IPS-18c (cell line): ENCODE measurements at regions not wholly inside any gene's neighbourhood (a gene's known extent, or its start where the extent isn't known, plus 50 kb on each side); places are given as distances from the start of the nearest gene placed in this dataset.

Source experiments
- H3K4me3 ChIP-seq: 2 replicates; pipeline ENCODE4 v1.7.0; 2013; ENCODE audit warnings: low read depth, mild to moderate bottlenecking, low read length, moderate library complexity; ENCODE audit not compliant: insufficient read depth
- H3K9me3 ChIP-seq: one replicate; pipeline ENCODE4 v1.6.1; 2013; ENCODE audit warnings: mild to moderate bottlenecking, low read length, moderate library complexity; ENCODE audit not compliant: control insufficient read depth, insufficient read depth

DNA sequence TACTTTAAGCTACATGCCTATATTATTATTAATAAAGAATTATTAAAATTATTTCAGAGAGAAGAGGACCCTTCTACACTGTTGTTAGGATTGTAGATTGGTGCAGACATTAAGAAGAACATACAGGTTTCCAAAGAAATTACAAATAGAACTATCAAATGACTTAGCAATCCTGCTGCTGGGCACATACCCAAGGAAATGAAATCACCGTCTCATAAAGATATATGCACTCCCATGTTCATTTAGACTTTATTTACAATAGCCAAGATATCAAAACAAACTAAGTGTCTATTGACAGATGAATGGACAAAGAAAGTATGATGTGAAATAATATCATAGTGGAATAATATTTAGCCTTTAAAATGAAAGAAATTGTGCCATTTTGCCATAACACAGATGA lies 687.7 kb upstream of the POU3F2 start:
- Histone ChIP-seq H3K9me3 (no peaks in the 10 kb centered on the region), H3K4me3 (no peak overlapping the region)

DNA sequence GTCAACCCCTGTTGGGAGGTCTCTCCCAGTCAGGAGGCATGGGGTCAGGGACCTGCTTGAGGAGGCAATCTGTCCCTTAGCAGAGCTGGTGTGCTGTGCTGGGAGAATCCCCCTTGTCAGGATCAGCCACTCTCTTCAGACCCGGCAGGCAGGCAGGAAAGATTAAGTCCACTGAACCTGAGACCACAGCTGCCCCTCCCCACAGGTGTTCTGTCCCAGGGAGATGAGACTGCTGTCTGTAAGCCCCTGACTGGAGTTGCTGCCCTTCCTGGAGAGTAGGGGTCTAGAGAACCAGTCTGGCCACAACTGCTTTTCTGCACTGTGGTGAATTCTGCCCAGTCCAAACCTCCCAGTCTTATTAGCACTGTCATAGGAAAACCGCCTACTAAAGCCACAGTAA lies 677.8 kb upstream of the POU3F2 start:
- H3K9me3 ChIP-seq: no peaks in the 10 kb centered on the region
- no peak overlapping the region for H3K4me3 ChIP-seq

DNA sequence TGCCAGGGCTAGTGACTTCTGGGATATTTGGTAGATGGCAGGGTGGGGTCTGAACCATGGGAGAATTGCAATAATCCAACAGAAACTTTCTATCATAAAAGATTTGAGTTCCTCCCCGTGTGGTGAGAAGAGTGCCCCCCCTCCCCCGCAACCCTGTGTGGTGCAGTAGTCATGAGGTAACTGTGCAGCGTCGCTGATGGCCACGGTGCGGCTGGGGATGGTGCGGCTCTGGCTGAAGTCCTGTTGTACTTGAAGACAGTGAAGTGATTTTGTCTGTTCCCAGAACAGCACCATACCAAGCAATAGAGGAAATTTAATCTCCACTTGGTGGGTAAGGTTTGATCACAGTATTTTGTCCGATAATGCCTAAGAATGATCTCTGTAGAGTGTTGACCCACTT lies 654.8 kb upstream of the POU3F2 start:
- H3K9me3 ChIP-seq: no peaks in the 10 kb centered on the region
- no peak overlapping the region for H3K4me3 ChIP-seq

DNA sequence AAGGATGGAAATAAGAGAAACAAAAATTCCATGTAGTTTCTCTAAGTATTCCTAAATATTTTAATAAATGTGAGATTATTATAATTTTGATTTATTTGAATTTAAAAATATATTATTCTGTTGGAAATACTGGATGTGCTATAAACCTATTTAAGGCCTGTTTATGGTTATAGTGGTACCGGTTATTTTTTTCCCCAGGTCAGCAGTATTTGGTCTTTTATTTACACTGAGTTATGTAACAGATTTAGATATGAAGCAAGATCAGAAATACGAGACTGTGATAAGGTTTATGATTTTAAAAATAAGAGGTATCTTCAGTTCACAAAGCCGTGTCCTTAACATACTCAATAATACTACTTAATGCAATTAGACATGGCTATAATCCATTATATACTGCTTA lies 634.3 kb upstream of the POU3F2 start:
- H3K9me3 ChIP-seq: no peaks in the 10 kb centered on the region
- no peak overlapping the region for H3K4me3 ChIP-seq

DNA sequence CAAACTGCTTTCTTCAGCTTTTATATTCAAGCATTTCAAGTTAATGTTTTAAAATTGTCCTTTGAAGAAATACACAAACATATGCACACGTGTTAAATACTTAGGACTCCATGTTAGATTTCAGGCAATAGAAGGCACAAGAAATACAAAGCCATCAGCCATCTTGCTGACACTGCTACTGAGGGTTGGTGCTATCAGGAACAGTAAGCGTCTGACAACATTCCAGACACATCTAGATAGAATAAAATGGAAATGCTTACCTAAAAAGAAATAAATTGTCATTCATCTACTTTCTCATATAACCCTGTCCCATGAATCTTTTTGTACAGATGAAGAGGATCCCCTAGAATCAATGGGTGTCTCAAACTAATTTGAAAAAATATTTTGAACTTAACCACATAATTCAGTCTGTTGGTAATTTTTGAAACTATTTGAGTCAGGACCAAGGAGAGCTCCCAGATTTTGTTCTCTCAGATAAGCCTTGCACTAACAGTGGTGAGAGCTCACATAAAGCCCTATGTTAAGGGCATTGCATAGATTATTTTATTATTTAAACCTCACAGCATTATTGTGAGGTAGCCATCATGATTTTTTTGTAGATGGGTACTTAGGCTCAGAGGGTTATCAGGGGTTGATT lies 631.1 kb upstream of the POU3F2 start:
- no peaks in the 10 kb centered on the region for H3K9me3 ChIP-seq
- no peak overlapping the region for H3K4me3 ChIP-seq

DNA sequence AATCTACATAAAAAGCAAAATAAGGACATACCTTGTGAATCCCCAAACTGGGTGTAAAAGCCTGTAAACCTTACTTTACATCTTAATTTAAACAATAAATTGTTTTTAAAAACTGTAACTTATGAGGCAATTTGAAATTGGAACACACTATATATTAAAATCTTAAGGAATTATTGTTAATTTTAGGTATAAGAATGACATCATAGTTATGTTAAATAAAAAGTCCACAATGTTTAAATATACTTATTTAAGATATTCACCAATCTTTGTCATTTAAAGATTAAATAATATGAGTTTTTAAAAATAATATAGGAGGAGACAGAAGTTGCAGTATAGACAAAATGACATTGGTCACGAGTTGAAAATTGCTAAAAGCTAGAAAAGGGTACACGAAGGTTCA lies 621.9 kb upstream of the POU3F2 start:
- H3K4me3 ChIP-seq: no peak overlapping the region
- H3K9me3 ChIP-seq: no peaks in the 10 kb centered on the region

DNA sequence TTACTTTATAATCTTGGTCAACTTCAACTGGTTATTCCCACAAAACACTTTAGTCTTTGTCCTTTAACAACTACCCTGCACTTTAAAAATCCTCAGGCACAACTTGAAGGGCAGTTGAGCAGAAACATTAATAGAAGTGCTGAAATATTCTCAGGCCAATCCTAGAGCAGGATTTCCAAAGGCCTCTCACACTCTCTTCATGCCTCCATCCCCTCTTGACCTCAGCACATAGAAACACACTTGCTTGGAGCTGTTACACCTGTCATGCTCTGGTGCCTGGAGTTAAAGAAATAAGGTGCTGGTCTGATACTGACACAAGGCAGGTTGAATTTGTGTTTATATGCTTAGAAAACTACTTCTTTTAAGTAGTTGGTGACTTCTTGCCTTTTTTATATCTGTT lies 618.8 kb upstream of the POU3F2 start:
- no peak overlapping the region for H3K4me3 ChIP-seq
- no peaks in the 10 kb centered on the region for H3K9me3 ChIP-seq

DNA sequence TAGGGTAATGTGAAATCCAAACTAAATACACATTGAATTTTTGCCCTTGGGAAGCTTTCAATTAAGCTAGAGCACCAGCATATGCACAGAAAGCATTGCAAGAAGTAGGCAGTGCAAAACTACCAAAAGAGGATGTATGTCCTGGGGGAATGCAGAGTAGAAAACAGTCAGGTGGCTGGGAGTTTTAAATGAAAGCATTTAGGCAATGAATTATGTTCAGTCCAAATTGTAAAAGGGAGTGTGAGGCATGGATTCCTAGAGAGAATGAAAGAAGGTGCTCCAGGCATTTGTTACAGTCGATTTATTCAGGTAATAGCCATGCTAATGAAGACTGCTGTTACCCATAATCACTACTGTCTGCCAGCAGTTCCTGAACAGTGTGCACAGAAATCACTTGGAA lies 604.1 kb upstream of the POU3F2 start:
- H3K4me3 ChIP-seq: no peak overlapping the region
- H3K9me3 ChIP-seq: peaks cover 4% of the 10 kb centered on the region

DNA sequence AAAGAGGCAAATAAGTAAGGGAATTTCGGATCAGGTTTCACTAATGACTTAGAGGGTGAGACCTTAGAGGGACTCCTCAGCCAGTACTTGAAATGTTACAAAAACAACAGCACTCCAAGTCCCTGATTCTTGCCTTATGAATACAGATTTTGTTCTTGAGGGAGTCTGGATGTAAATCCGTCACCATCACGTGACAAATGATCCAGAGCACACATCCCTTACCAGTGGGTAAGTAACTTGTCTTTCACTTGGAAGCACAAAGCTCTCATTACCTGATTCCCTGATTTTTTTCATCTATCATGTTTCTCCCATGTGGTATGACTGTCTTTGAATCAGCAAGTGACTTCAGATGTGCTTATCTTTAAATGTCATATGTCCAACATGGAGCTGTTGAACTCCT lies 595.3 kb upstream of the POU3F2 start:
- no peaks in the 10 kb centered on the region for H3K9me3 ChIP-seq
- no peak overlapping the region for H3K4me3 ChIP-seq

DNA sequence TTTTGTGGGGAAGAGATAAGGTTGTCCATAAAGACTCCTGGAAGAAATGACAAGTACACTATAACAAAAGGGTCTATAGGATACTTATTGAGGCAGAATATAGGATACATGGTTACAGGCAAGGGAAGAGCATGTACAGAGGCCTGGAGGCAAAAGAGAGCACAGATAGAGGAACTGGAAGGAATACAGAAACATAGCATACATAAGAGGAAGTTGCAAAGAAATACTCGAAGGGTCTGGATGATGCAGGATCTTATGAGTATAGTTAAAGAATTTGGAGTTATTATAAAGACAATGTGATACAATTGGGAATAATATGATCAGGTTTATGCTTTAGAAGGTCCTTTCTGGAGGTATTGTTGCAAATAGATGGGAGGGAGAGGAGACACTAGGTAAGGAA lies 592.7 kb upstream of the POU3F2 start:
- H3K9me3 ChIP-seq: no peaks in the 10 kb centered on the region
- no peak overlapping the region for H3K4me3 ChIP-seq

DNA sequence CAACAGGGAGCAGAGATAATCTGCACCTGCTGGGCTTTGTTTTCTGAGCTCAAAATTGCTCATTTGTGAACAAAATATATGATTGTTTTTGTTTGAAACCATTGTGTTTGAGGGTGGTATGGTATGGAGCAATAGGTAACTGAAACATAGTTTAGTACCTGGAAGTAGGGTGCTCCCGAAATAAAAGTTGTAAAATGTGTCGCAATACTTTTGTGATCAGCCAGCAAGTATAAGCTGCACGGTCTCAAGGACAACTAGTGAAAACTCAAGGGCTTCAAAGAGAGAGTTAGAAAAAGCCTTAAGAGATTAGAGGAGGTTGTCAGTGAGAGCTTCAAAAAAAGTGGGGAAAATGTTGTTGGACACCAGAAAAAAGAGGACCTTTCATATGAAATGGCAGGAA lies 579.8 kb upstream of the POU3F2 start:
- Histone ChIP-seq H3K9me3 (no peaks in the 10 kb centered on the region), H3K4me3 (no peak overlapping the region)

DNA sequence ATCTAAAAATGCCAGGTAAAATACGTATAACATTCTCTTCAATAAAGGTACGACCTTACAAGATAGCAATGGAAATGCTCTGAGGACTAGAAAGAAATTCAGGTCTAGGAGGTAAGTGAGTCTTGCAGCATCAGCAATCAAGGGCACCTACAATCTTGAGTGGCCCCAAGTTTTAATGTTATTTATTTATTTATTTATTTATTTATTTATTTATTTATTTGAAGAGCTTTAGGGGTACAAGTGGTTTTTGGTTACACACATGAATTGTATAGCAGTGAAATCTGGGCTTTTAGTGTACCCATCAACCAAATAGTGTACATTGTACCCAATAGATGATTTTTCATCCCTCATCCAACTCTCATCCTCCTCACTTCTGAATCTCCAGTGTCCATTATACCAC lies 574.0 kb upstream of the POU3F2 start:
- Histone ChIP-seq H3K9me3 (no peaks in the 10 kb centered on the region), H3K4me3 (no peak overlapping the region)

DNA sequence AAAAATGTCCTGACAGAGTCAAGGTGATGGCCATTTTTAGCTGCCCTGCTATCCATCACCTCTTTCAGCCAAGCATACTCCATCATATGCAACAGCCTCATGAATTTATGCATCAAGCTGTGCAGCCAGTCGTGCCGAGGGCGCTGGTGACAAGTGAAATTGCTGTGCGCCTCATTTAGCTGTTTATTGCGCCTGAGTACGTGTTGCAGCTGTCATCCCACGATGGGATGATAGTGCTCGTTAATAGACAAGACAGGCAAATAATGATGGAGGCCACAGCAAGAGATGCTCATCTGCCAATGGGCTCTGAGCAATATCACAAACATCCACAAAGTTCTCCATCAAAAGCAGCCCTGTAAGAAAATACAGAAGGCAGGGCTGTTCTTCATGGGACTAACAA lies 562.3 kb upstream of the POU3F2 start:
- H3K9me3 ChIP-seq: no peaks in the 10 kb centered on the region
- no peak overlapping the region for H3K4me3 ChIP-seq

DNA sequence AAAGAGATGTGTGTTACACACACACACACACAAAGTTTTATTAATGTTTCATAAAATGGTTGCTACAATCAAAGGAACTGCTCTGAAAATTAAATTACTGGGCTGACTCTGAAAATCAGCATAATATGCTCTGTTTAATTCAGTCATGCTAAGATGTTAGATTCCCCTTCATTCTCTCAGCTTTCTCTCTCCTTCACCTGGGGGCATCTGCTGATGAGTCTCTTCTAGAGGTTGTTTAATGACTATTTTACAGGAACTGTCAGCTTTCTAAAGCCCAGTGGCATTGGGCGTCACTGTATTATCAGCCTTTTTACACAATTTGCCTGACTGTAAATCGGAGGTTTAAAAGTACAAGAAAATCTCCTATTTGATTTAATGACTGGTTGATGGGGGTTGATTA lies 559.7 kb upstream of the POU3F2 start:
- H3K4me3 ChIP-seq: no peak overlapping the region
- H3K9me3 ChIP-seq: no peaks in the 10 kb centered on the region

DNA sequence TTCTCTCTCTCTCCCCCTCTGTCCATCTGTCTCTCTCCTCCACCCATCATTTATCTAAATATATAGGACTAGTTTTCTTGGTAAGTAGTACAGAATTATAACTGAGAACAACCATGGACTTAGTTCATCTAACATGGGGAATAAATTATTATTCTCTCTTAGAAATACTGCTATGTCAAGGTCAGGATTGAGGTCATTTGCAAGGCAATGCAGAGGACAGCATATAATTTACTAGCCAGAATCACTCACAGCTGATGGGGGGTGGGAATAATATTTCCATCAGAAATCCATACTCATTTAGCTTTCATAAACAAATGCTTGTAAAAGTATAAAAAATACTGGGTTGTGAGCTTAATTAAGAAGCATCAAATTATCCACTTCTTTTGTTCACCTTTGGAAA lies 553.9 kb upstream of the POU3F2 start:
- Histone ChIP-seq H3K9me3 (no peaks in the 10 kb centered on the region), H3K4me3 (no peak overlapping the region)

DNA sequence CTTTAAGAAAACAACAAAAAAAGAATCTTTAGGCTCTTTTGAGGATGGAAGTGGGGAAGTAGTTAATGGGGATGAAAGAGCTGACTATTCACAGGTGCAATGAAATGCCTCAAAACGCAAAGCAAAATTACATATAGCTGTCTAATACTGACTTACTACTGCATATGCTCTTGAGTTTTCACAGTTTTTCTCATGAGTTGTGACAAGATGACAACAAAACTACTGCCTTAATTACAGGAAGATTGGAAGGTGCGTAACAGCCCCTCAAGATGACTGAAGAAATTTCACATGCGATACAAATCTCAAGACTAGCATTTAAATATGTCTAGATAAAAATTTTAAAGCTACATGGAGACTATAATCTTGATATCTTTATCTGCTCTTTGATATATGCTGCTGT lies 547.8 kb upstream of the POU3F2 start:
- no peak overlapping the region for H3K4me3 ChIP-seq
- no peaks in the 10 kb centered on the region for H3K9me3 ChIP-seq

DNA sequence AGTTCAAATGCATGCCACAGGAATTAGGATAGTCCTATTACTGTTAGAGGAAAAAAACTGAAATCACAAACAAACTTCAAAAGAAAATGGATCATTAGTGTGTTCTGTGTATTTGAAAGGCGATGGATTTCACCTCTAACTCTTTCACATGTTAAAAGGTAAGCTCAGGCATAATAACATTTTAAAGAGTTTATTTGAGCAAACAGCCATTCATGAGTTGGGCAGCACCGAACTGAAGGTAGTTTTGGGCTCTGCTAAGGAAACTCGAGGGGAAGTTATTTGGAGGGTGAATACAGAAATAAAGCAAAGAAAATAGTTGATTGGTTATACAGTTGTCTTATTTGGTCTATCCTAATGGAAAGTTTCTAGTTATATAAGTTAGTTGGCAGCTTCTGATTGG lies 546.5 kb upstream of the POU3F2 start:
- Histone ChIP-seq H3K4me3 (no peak overlapping the region), H3K9me3 (no peaks in the 10 kb centered on the region)

DNA sequence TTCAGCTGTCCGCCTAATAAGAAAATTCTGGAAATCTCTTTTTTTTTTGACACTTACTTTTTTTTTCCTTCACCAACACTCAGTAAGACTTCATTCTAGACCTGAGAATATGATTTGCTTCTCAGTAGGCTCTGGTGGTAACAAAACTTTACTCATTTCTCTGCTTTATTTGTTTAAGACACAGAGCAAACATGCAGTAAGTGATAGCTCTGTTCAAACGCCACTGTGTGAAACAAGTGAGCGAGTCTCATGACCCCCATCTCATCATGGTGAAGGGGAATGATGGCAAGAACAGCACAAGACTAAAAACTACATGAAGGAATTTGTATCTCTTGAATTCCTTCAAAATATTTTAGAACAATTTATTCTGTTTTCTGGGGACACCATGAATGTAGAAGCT lies 541.6 kb upstream of the POU3F2 start:
- H3K4me3 ChIP-seq: no peak overlapping the region
- H3K9me3 ChIP-seq: no peaks in the 10 kb centered on the region

DNA sequence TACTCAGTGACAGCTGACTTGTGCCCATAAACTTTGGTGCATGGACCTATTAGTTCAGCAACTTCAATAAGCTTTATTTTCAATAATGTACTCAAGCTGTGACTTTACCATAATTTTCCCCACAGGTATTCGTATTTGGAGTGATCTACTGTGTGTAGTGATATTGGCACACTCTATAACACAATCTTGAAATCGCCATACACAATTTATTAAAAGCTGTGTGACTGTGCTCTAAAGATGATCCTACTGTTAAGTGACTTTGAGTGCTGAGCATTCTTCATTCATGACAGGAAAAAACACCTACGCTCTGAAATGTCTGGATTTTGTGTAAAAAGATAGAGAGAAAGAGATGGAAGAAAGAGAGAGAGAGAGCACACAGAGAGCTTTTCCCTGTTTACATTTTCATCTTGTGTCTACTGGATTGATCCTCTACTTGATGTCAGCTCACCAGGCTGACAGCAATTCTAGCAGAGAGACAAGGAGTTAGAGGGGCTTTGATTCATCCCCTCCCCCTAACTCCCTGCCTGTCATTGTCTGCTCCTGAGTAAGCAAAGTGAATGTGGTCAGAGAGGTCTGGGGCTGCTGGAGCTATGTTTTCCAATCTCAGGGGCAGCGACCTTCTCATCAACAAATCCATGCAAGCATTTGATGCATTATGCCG lies 538.7 kb upstream of the POU3F2 start:
- Histone ChIP-seq H3K4me3 (no peak overlapping the region), H3K9me3 (no peaks in the 10 kb centered on the region)
